Hepatocyte (in vitro differentiated cells): ENCODE measurements at regions not wholly inside any gene's neighbourhood (a gene's known extent, or its start where the extent isn't known, plus 50 kb on each side); places are given as distances from the start of the nearest gene placed in this dataset.

Source experiments
- CTCF ChIP-seq: fragments of 200-600 bp; sonication (generic); IDR thresholded peaks from 2 replicates; pipeline ENCODE4 v1.5.1; 2016; ENCODE audit warnings: antibody characterized with exemption, mild to moderate bottlenecking; ENCODE audit not compliant: poor library complexity
- EZH2 ChIP-seq: fragments of 200-600 bp; sonication (generic); IDR thresholded peaks from 2 replicates; pipeline ENCODE4 v1.6.1; 2016; ENCODE audit warnings: antibody characterized with exemption, mild to moderate bottlenecking, borderline replicate concordance

- no peak for TF ChIP-seq EZH2
- no peak for TF ChIP-seq CTCF
Observed at GRCh38 chr7:52163311-52163710, 846.7 kb upstream of the COBL start.
